Activated CD8-positive, alpha-beta memory T cell treated with anti-CD3 and anti-CD28 coated beads for 24 hours (primary cell): ENCODE measurements at regions not wholly inside any gene's neighbourhood (a gene's known extent, or its start where the extent isn't known, plus 50 kb on each side); places are given as distances from the start of the nearest gene placed in this dataset.

Experiments used
- DNase-seq: peaks from one replicate; pipeline ENCODE4 v3.0.0-alpha.2; 2020

GRCh38 chr11:71070490-71071453 lies 181.6 kb downstream of the SHANK2 start:
- DNase-seq = no peak

GRCh38 chr11:71068963-71069362 lies 183.4 kb downstream of the SHANK2 start:
- DNase-seq = no peak

- DNase-seq = no peak
Observed at GRCh38 chr11:71067753-71068152, 184.6 kb downstream of the SHANK2 start.

- no peak for DNase-seq
Observed at GRCh38 chr11:71066311-71066710, 186.1 kb downstream of the SHANK2 start.

GRCh38 chr11:71065841-71066240 lies 186.5 kb downstream of the SHANK2 start:
- no peak for DNase-seq

- DNase-seq = no peak
Observed at GRCh38 chr11:71064702-71065515, 187.5 kb downstream of the SHANK2 start.

GRCh38 chr11:71064183-71064582 lies 188.2 kb downstream of the SHANK2 start:
- DNase-seq = no peak

GRCh38 chr11:71063129-71063528 lies 189.2 kb downstream of the SHANK2 start:
- no peak for DNase-seq

GRCh38 chr11:71062199-71062598 lies 190.2 kb downstream of the SHANK2 start:
- DNase-seq = no peak

GRCh38 chr11:71060391-71060791 lies 192.0 kb downstream of the SHANK2 start:
- DNase-seq = no peak

- DNase-seq = no peak
Observed at GRCh38 chr11:71059662-71060061, 192.7 kb downstream of the SHANK2 start.

- DNase-seq = no peak
Observed at GRCh38 chr11:71055925-71056324, 196.5 kb downstream of the SHANK2 start.
